HEK293T (cell line): ENCODE measurements at regions not wholly inside any gene's neighbourhood (a gene's known extent, or its start where the extent isn't known, plus 50 kb on each side); places are given as distances from the start of the nearest gene placed in this dataset.

Source experiments
- CTCF ChIA-PET: fragments of 350-600 bp; formaldehyde crosslinking; extraction: SDS; loops from one replicate; lab custom pipeline; 2021; ENCODE audit warnings: antibody characterized with exemption, inconsistent platforms; lab: Yijun Ruan, JAX
- POLR2A ChIA-PET: fragments of 350-600 bp; formaldehyde crosslinking; extraction: SDS; loops from one replicate; lab custom pipeline; 2020; ENCODE audit warnings: antibody characterized with exemption, inconsistent platforms; lab: Yijun Ruan, JAX
- DNase-seq: peaks from one replicate; pipeline ENCODE4 v3.0.0; 2012; ENCODE audit warnings: mixed read lengths; ENCODE audit errors: extremely low spot score
- ARNT ChIP-seq: fragments of 450-650 bp; IDR thresholded peaks from 2 replicates; pipeline ENCODE4 v1.6.1; 2017; ENCODE audit warnings: mild to moderate bottlenecking
- BHLHE40 ChIP-seq: fragments of 450-650 bp; IDR thresholded peaks from 2 replicates; pipeline ENCODE4 v1.6.1; 2016; ENCODE audit warnings: mild to moderate bottlenecking, moderate library complexity, borderline replicate concordance
- CTBP1 ChIP-seq: fragments of 450-650 bp; IDR thresholded peaks from 2 replicates; pipeline ENCODE4 v1.6.1; 2016; ENCODE audit warnings: borderline replicate concordance
- ELF4 ChIP-seq: fragments of 450-650 bp; IDR thresholded peaks from 2 replicates; pipeline ENCODE4 v1.6.1; 2017; ENCODE audit warnings: antibody characterized with exemption
- FOXA1 ChIP-seq: fragments of 450-650 bp; IDR thresholded peaks from 2 replicates; pipeline ENCODE4 v1.6.1; 2016; ENCODE audit warnings: mild to moderate bottlenecking
- FOXK2 ChIP-seq: fragments of 450-650 bp; IDR thresholded peaks from 2 replicates; pipeline ENCODE4 v1.6.1; 2016; ENCODE audit warnings: mild to moderate bottlenecking
- FOXM1 ChIP-seq: fragments of 450-650 bp; IDR thresholded peaks from 2 replicates; pipeline ENCODE4 v1.6.1; 2017; ENCODE audit warnings: mild to moderate bottlenecking, borderline replicate concordance
- HDGF ChIP-seq: fragments of 450-650 bp; IDR thresholded peaks from 2 replicates; pipeline ENCODE4 v1.6.1; 2017; ENCODE audit warnings: antibody characterized with exemption, borderline replicate concordance
- L3MBTL2 ChIP-seq: fragments of 450-650 bp; conservative IDR thresholded peaks from 2 replicates; pipeline ENCODE4 v1.6.1; 2016; ENCODE audit warnings: mild to moderate bottlenecking
- LEF1 ChIP-seq: fragments of 450-650 bp; IDR thresholded peaks from 2 replicates; pipeline ENCODE4 v1.6.1; 2017; ENCODE audit warnings: mild to moderate bottlenecking, borderline replicate concordance
- NFRKB ChIP-seq: fragments of 450-650 bp; IDR thresholded peaks from 2 replicates; pipeline ENCODE4 v1.6.1; 2016; ENCODE audit warnings: mild to moderate bottlenecking, moderate library complexity
- SP1 ChIP-seq: fragments of 450-650 bp; IDR thresholded peaks from 2 replicates; pipeline ENCODE4 v1.6.1; 2017
- SUZ12 ChIP-seq: fragments of 450-650 bp; IDR thresholded peaks from 2 replicates; pipeline ENCODE4 v1.6.1; 2016; ENCODE audit warnings: mild to moderate bottlenecking
- TARDBP ChIP-seq: fragments of 450-650 bp; IDR thresholded peaks from 2 replicates; pipeline ENCODE4 v1.6.1; 2016
- ZNF384 ChIP-seq: fragments of 450-650 bp; IDR thresholded peaks from 2 replicates; pipeline ENCODE4 v1.6.1; 2016
- TF ChIP-seq, protein P1 (sequence below): fragments of 450-650 bp; IDR thresholded peaks from 2 replicates; pipeline ENCODE4 v1.6.1; 2016

DNA sequence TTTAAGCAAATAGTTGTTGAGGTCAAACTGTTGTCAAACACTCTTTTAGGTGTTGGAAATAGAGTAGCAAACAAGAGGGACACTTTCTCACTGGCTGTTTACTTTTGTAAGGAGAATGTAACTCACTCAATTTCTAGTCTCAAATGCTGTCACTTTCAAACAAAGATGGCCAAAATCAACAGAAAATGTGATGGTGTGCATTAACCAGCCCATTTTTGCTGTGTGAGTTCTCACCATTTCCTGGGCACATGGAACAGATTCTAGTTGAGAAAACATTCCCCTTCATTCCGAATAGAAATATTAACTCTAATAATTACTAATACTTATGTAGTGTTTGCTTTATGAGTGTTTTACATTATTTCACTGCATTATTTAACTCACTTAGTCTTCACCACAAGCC, 128.2 kb upstream of the XYLT1 start:
- ChIA-PET CTCF (no interaction called here), POLR2A (no interaction called here)
- TF ChIP-seq, protein P1, sequence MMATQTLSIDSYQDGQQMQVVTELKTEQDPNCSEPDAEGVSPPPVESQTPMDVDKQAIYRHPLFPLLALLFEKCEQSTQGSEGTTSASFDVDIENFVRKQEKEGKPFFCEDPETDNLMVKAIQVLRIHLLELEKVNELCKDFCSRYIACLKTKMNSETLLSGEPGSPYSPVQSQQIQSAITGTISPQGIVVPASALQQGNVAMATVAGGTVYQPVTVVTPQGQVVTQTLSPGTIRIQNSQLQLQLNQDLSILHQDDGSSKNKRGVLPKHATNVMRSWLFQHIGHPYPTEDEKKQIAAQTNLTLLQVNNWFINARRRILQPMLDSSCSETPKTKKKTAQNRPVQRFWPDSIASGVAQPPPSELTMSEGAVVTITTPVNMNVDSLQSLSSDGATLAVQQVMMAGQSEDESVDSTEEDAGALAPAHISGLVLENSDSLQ: no peak
- DNase-seq: no peak

DNA sequence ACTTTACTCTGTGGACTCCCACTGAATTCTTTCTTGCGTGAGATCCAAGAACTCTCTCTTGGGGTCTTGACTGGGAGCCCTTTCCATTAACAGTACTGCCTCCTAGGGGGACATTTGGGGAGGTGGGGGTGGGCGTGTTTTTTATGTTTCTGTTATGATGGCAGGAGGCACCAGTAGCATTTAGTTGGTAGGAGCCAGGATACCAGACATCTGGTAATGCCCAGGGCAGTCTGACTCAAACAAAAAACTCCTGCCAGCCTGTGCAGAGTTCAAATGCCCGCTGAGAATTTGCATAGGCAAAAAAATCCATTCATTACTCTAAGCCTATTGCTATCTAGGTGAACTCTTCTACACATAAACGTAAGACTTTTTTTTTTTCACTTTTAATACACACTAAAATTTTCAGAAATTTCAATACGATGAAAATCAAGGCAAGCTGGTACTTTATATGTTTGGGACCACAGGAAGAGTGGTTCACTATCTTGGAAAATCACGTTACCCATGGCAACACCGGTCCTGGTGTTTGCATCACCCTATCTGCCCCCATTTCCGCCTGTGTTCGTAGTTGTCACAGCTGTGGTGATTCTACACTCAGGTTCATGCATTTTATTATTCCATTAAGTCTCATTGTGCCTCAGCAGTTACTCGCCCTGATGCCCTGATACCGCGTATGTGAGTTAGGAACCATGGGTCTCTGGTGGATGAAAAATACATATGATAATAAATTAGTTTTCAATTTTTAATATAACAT, 121.1 kb upstream of the XYLT1 start:
- TF ChIP-seq FOXM1 (no peak), NFRKB (no peak), ELF4 (no peak), HDGF (no peak), TARDBP (no peak), FOXK2 (no peak), ZNF384 (no peak), CTBP1 (no peak), SUZ12 (no peak), ARNT (no peak), SP1 (no peak), L3MBTL2 (no peak), FOXA1 (no peak), BHLHE40 (no peak), LEF1 (no peak)
- TF ChIP-seq, protein P1: no peak
- CTCF ChIA-PET: interaction anchor here (0.9 kb wide), 1 partner anchor 13 kb away, joined by 3 read pairs; no protein-coding TSS in a partner anchor
- DNase-seq: no peak
- POLR2A ChIA-PET: no interaction called here

DNA sequence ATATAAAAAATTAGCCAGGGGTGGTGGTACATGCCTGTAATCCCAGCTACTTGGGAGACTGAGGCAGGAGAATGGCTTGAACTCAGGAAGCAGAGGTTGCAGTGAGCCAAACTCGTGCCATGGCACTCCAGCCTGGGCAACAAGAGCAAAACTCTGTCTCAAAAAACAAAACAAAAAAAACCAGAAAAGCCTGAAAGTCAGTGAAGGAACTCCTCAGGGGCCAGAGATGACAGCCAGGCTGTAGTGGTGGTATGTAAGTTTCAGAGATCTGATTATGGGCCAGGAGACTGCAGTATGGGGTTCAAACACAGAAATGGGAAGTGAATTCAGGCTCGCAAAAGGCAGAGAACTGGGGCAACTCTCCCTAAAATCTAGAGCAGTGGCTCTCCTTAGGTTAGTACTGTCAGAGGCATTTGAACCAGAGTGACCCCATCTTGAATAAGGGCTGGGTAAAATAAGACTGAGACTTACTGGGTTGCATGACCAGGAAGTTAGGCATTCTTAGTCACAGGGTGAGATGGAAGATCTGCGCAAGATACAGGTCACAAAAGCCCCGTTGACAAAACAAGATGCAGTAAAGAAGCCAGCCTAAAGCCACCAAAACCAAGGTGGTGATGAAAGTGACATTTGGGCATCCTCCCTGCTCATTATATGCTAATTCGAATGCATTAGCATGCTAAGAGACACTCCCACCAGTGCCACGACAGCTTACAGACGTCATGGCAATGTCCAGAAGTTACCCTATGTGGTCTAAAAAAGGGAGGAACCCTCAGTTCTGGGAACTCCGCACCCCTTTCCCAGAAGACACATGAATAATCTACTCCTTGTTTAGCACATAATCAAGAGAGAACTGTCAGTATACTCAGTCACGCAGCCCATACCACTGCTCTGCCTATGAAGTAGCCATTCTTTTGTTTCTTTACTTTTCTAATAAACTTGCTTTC, 120.2 kb upstream of the XYLT1 start:
- ChIA-PET POLR2A (no interaction called here), CTCF (no interaction called here)

DNA sequence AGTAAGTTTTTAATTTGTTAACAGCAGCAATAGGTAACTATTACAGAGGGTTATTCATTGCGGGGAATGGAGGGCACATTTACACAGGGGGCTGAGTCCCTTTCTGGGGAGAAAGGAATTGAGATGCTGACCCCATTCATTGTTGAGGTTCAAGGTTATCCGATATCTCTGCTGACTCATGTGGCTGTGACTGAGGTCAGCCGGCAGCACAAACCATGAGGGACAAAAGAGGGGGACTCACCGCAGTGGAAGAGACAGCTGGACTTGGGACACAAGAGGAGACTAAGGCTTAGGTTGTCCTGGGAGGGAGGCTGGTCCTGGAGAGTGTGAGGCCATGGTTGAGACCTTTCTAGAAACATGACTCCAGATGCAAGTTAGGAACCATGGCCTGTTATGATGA, 119.1 kb upstream of the XYLT1 start:
- ChIA-PET POLR2A (no interaction called here), CTCF (no interaction called here)
- no peak for TF ChIP-seq FOXM1
- TF ChIP-seq SP1: no peak
- TF ChIP-seq TARDBP: no peak
- no peak for TF ChIP-seq NFRKB
- TF ChIP-seq LEF1: no peak
- no peak for TF ChIP-seq CTBP1
- no peak for TF ChIP-seq ARNT
- no peak for TF ChIP-seq SUZ12
- no peak for DNase-seq

More for the DNA sequence above, 120.2 kb upstream of the XYLT1 start:
- no peak for DNase-seq
- TF ChIP-seq SUZ12 (no peak), ZNF384 (no peak), SP1 (no peak), ELF4 (no peak), FOXM1 (no peak), FOXA1 (no peak), ARNT (no peak), FOXK2 (no peak), HDGF (no peak), BHLHE40 (no peak), LEF1 (no peak), CTBP1 (no peak), TARDBP (no peak), L3MBTL2 (no peak), NFRKB (no peak)
- TF ChIP-seq, protein P1: no peak

DNA sequence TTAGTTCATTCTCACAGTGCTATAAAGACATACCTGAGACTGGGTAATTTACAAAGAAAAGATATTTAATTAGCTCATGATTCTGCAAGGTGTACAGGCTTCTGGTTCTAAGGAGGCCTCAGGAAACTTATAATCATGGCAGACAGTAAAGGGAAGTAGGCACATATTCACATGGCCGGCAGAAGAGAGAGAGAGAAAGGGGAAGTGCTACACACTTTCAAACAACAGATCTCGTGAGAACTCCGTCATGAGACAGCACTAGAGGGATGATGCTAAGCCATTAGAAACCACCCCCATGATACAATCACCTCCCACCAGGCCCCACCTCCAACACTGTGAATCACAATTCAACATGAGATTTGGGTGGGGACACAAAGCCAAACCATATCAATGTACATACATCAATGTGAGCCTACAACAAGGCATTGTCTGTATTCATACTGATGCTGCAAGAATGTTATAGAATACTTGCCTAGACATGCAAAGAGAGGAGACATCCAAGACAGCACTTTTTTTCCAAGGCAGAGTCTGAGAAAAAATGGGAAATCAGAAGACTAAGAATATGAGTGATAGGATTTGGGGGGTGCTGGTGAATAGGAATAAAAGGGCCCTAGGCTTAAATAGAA, 114.8 kb upstream of the XYLT1 start:
- ChIA-PET POLR2A (no interaction called here), CTCF (no interaction called here)
- TF ChIP-seq HDGF: no peak
- TF ChIP-seq LEF1: no peak
- no peak for TF ChIP-seq L3MBTL2
- TF ChIP-seq CTBP1: no peak
- no peak for TF ChIP-seq ARNT
- TF ChIP-seq SP1: no peak
- no peak for TF ChIP-seq TARDBP
- no peak for TF ChIP-seq SUZ12
- TF ChIP-seq BHLHE40: no peak
- no peak for TF ChIP-seq ZNF384
- TF ChIP-seq, protein P1: no peak
- no peak for DNase-seq
